ENCODE measurements at regions not wholly inside any gene's neighbourhood (a gene's known extent, or its start where the extent isn't known, plus 50 kb on each side); places are given as distances from the start of the nearest gene placed in this dataset.

- H3K4me3 ChIP-seq (ENCODE audit: low read depth, poor library complexity, severe bottlenecking), result no peak overlapping the region
- no peak for DNase-seq (ENCODE audit: low spot score in 2 of 2)
- TF ChIP-seq POLR2A (IDR thresholded peaks at IDR 0.05), result no peak
- TF ChIP-seq, protein P1, sequence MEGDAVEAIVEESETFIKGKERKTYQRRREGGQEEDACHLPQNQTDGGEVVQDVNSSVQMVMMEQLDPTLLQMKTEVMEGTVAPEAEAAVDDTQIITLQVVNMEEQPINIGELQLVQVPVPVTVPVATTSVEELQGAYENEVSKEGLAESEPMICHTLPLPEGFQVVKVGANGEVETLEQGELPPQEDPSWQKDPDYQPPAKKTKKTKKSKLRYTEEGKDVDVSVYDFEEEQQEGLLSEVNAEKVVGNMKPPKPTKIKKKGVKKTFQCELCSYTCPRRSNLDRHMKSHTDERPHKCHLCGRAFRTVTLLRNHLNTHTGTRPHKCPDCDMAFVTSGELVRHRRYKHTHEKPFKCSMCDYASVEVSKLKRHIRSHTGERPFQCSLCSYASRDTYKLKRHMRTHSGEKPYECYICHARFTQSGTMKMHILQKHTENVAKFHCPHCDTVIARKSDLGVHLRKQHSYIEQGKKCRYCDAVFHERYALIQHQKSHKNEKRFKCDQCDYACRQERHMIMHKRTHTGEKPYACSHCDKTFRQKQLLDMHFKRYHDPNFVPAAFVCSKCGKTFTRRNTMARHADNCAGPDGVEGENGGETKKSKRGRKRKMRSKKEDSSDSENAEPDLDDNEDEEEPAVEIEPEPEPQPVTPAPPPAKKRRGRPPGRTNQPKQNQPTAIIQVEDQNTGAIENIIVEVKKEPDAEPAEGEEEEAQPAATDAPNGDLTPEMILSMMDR (IDR thresholded peaks at IDR 0.05), result no peak
- 71 to 79% methylated on average over 4 of the region's 4 CpGs for WGBS, 2 donors
- intact Hi-C loops (cut with DNase I; ENCODE audit: low total_unique reads), result no loop called here
Observed at GRCh38 chr18:77359561-77360314, 110.1 kb downstream of the GALR1 start.

DNA sequence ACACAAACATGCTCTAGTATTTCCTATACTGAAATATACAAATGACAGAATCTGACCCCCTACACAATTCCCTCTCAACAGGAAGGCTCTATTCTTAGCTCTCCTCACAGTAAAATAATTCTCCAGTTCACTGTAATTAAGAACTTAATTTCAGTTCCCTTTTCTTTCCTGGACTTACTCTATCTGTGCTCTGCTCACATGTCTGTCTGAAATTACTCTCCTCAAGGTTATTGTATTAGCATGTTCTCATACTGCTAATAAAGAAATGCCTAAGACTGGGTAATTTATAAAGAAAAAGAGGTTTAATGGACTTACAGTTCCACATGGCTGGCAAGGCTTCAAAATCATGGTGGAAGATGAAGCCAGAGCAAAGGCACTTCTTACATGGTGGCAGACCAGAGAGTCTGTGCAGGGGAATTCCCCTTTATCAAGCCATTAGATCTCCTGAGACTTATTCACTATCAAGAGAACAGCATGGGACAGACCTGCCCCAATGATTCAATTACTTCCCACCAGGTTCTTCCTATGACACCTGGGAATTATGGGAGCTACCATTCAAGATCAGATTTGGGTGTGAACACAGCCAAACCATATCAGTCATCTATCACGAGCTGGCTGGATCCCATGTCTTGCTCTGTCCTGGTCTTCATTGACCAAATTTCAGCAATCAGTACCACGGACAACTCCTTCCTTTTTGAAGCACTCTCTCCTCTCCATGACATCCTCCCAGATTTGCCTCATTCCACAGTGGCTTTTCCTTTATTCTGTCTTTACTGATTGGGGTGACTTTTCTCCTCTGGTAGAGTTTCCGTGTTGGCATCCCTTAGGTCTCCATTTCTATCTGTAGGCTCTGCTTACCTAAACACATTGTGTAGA is 110.9 kb downstream of the GALR1 start:
- intact Hi-C loops (cut with DNase I; ENCODE audit: low total_unique reads), result no loop called here
- 64 to 69% methylated on average over 3 of the region's 3 CpGs for WGBS, 2 donors
- TF ChIP-seq POLR2A (IDR thresholded peaks at IDR 0.05), result no peak
- TF ChIP-seq, protein P1 (IDR thresholded peaks at IDR 0.05), result no peak

DNA sequence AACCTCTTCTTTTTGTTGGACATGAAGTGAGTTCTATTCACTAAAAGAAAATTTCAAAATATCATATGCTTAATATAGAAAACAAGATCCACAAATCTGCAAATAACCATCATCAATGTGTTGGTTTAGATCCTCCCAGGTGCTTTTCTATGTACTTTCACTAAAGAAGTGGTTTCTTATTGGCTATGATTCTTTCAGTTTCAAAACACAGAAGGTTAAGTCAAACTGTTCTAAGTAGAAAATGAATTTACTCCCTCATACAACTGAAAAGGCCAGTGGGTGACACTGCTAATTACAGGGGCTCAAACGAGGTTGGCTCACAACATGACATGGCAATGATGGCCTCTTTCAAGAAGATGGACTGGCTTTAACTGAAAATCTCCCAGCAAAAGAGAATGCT is 111.7 kb downstream of the GALR1 start:
- intact Hi-C loops (cut with DNase I; ENCODE audit: low total_unique reads), result no loop called here
- H3K4me3 ChIP-seq (ENCODE audit: low read depth, poor library complexity, severe bottlenecking), result no peak overlapping the region
- DNase-seq (ENCODE audit: low spot score in 2 of 2), result no peak
- 39 to 52% methylated on average over 1 of the region's 1 CpG for WGBS, 2 donors
- TF ChIP-seq, protein P1 (IDR thresholded peaks at IDR 0.05), result no peak
- TF ChIP-seq POLR2A (IDR thresholded peaks at IDR 0.05), result no peak

More for the DNA sequence above, 110.9 kb downstream of the GALR1 start:
- H3K4me3 ChIP-seq (ENCODE audit: low read depth, poor library complexity, severe bottlenecking), result no peak overlapping the region
- DNase-seq (ENCODE audit: low spot score in 2 of 2), result no peak

DNA sequence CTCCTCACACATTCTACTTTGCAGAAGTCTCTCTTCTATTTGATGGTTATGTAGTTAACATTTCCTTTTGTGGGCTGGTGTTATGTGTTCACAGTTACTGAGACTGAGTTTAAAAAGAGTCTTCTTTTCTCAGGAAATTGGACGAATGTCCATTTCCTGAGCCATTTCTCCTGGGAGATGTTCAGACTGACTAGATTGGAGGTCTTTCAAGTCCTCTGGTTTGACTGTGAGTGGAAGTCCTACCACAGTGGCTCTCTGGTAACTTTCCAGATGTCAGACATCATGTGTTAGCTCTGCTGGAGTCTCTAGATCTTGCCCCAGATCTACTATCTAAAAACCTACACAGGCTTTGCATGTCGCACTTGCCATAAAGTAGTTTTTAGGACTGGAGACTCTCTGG is 116.0 kb downstream of the GALR1 start:
- no peak for DNase-seq (ENCODE audit: low spot score in 2 of 2)
- TF ChIP-seq, protein P1 (IDR thresholded peaks at IDR 0.05), result no peak
- no peak for TF ChIP-seq POLR2A (IDR thresholded peaks at IDR 0.05)
- no peak overlapping the region for H3K4me3 ChIP-seq (ENCODE audit: low read depth, poor library complexity, severe bottlenecking)
- intact Hi-C loops (cut with DNase I; ENCODE audit: low total_unique reads), result no loop called here
- WGBS, 2 donors, result 71 to 77% methylated on average over 2 of the region's 2 CpGs

DNA sequence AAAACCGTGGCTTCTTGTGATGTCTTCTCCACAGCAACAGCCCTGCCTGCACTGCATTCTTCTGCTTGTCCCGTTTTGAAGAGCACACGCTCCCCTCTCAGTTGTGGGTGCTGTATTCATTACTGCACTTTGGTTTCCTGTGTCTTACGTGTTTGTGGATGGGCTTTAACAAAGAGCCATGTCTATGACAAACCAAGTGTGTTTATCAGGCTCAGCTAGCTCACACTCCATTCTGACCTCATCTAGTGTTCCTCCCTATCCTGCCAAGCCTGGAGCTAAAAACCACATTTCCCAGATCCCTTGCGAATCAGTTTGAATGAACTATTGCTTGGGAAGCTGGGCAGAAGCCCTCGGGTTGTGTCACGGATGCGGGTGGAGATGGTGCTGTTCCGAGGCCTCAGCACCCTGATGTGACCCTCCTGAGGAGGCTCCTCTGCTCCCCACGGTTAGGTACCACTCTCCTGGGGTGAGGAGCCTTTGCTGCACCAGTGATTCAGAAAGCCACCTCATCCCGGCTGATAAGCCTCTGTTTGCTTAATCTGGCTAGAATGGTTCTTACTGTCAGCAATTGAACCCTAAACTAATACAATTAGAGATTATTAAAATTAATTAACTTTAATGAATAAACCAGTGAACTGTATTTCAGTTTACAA is 116.5 kb downstream of the GALR1 start:
- TF ChIP-seq, protein P1 (IDR thresholded peaks at IDR 0.05), result no peak
- no peak for TF ChIP-seq POLR2A (IDR thresholded peaks at IDR 0.05)
- intact Hi-C loops (cut with DNase I; ENCODE audit: low total_unique reads), result no loop called here
- WGBS, 2 donors, result 82 to 83% methylated on average over 11 of the region's 11 CpGs
- H3K4me3 ChIP-seq (ENCODE audit: low read depth, poor library complexity, severe bottlenecking), result no peak overlapping the region
- no peak for DNase-seq (ENCODE audit: low spot score in 2 of 2)
